B cell (primary cell): ENCODE measurements at regions not wholly inside any gene's neighbourhood (a gene's known extent, or its start where the extent isn't known, plus 50 kb on each side); places are given as distances from the start of the nearest gene placed in this dataset.

Experiments
- ATAC-seq: fragments of 200-7000 bp; cut with Tn5 transposase; one replicate; pipeline ENCODE4 v1.10.0; 2021; ENCODE audit warnings: low read depth, mild to moderate bottlenecking, moderate number of reproducible peaks, moderate library complexity
- CTCF ChIA-PET: fragments of 350-600 bp; sonication (Branson Sonifier 250); formaldehyde crosslinking; loops from one replicate; lab custom pipeline; 2021; ENCODE audit warnings: antibody characterized with exemption, inconsistent platforms; lab: Charles Lee
- POLR2A ChIA-PET: fragments of 350-600 bp; sonication (Branson Sonifier 250); formaldehyde crosslinking; loops from one replicate; lab custom pipeline; 2021; ENCODE audit warnings: antibody characterized with exemption; lab: Charles Lee
- DNase-seq: peaks from one replicate; pipeline ENCODE4 v3.0.0; 2013
- H2AFZ ChIP-seq: 2 replicates; pipeline ENCODE4 v1.6.1; 2012; ENCODE audit warnings: mild to moderate bottlenecking, low read depth, low read length; ENCODE audit not compliant: insufficient read depth, poor library complexity, severe bottlenecking
- H3K27ac ChIP-seq, 2 donors: 1 replicate in 1 of 2; 2 replicates in 1 of 2; pipeline ENCODE4 v1.5.1; 2012 to 2013; ENCODE audit warnings: low read length in 2 of 2, mild to moderate bottlenecking in 2 of 2, moderate library complexity in 1 of 2
- H3K27me3 ChIP-seq, 4 experiments: fragments of 200-600 bp in 1 of 4; sonication (generic) in 1 of 4; replicated peaks in 1 of 4; 1 replicate in 2 of 4; 2 replicates in 2 of 4; pipeline versions ENCODE4 v1.6.1 to v1.7.0; 2013 to 2016; ENCODE audit warnings: low read length in 3 of 4, mild to moderate bottlenecking in 2 of 4, mixed read lengths in 1 of 4, moderate library complexity in 1 of 4; ENCODE audit not compliant: insufficient read depth in 4 of 4, control insufficient read depth in 3 of 4; ENCODE audit errors: control extremely low read depth in 1 of 4
- H3K36me3 ChIP-seq, 2 experiments: replicated peaks in 1 of 2; 1 replicate in 1 of 2; 2 replicates in 1 of 2; pipeline versions ENCODE4 v1.6.1 to v1.7.1; 2013; ENCODE audit warnings: low read length in 1 of 2; ENCODE audit not compliant: insufficient read depth in 2 of 2, control insufficient read depth in 1 of 2; ENCODE audit errors: control extremely low read depth in 1 of 2, extremely low read depth in 1 of 2
- H3K4me1 ChIP-seq, 2 donors: fragments of 200-600 bp in 1 of 2; sonication (generic) in 1 of 2; 1 replicate in 1 of 2; 2 replicates in 1 of 2; pipeline versions ENCODE4 v1.5.1 to v1.6.1; 2013 to 2017; ENCODE audit warnings: low read length in 2 of 2; ENCODE audit not compliant: control insufficient read depth in 2 of 2, insufficient read depth in 2 of 2
- H3K4me2 ChIP-seq: replicated peaks from 2 replicates; pipeline ENCODE3; 2012; ENCODE audit warnings: mild to moderate bottlenecking, low read depth, low read length; ENCODE audit not compliant: poor library complexity, severe bottlenecking
- H3K4me3 ChIP-seq, 5 experiments: fragments of 200-600 bp in 1 of 5; sonication (generic) in 1 of 5; 1 replicate in 3 of 5; 2 replicates in 2 of 5; pipeline versions ENCODE4 v1.5.1 to v1.7.0; 2011 to 2016; ENCODE audit warnings: low read length in 4 of 5, mild to moderate bottlenecking in 4 of 5, low read depth in 2 of 5, control low read depth in 1 of 5, moderate library complexity in 1 of 5; ENCODE audit not compliant: insufficient read depth in 1 of 5; ENCODE audit errors: control extremely low read depth in 1 of 5, extremely low read depth in 1 of 5
- H3K79me2 ChIP-seq: fragments of 200-600 bp; sonication (generic); one replicate; pipeline ENCODE4 v1.6.0; 2016; ENCODE audit warnings: low read length; ENCODE audit not compliant: control insufficient read depth, insufficient read depth
- H3K9ac ChIP-seq: fragments of 200-600 bp; sonication (generic); 2 replicates; pipeline ENCODE4 v1.6.1; 2017; ENCODE audit warnings: mild to moderate bottlenecking, low read length, moderate library complexity
- H3K9me3 ChIP-seq, 3 donors: one replicate each; pipeline versions ENCODE4 v1.6.1 to v1.7.1; 2013; ENCODE audit warnings: low read length in 2 of 3; ENCODE audit not compliant: control insufficient read depth in 2 of 3, insufficient read depth in 1 of 3; ENCODE audit errors: control extremely low read depth in 1 of 3
- H4K20me1 ChIP-seq: 2 replicates; pipeline ENCODE4 v1.6.0; 2012; ENCODE audit warnings: mild to moderate bottlenecking, low read length; ENCODE audit not compliant: insufficient read depth, control insufficient read depth, poor library complexity, severe bottlenecking
- H3K27ac Mint-ChIP-seq: one replicate; pipeline ENCODE4 v1.8.0; 2021; ENCODE audit warnings: mixed read lengths
- H3K27me3 Mint-ChIP-seq: one replicate; pipeline ENCODE4 v1.8.0; 2021; ENCODE audit warnings: mixed read lengths
- H3K4me1 Mint-ChIP-seq: one replicate; pipeline ENCODE4 v1.8.0; 2021; ENCODE audit warnings: mixed read lengths
- H3K4me3 Mint-ChIP-seq: one replicate; pipeline ENCODE4 v1.8.0; 2021; ENCODE audit warnings: mixed read lengths
- H3K9me3 Mint-ChIP-seq: one replicate; pipeline ENCODE4 v1.8.0; 2022; ENCODE audit warnings: mixed read lengths; ENCODE audit not compliant: insufficient read depth
- CTCF ChIP-seq: fragments of 200-600 bp; IDR thresholded peaks from one replicate; pipeline ENCODE4 v1.8.0; 2022; ENCODE audit warnings: antibody characterized with exemption, mild to moderate bottlenecking
- EZH2 ChIP-seq: IDR thresholded peaks from 2 replicates; pipeline ENCODE4 v1.6.1; 2012; ENCODE audit warnings: borderline replicate concordance, low read depth, mild to moderate bottlenecking, moderate library complexity, low read length; ENCODE audit not compliant: insufficient read depth, poor library complexity, severe bottlenecking
- WGBS: methylation state at CpG from one replicate; pipeline ENCODE4 v1.1.5; 2013; ENCODE audit warnings: missing lambda C conversion rate; ENCODE audit not compliant: insufficient coverage; 5-methylcytosine and 5-hydroxymethylcytosine counted together
- intact Hi-C: fragments of 100-400 bp; cut with micrococcal nuclease; formaldehyde crosslinking; loops from one replicate; pipeline ENCODE4 v1.10.0; 2022

GRCh38 chr5:8229551-8229950, 360.6 kb downstream of the MTRR start:
- no peak for TF ChIP-seq EZH2
- no peak for TF ChIP-seq CTCF
- Mint-ChIP-seq H3K9me3 (peaks cover 2% of the 10 kb centered on the region), H3K4me1 (no peaks in the 10 kb centered on the region), H3K27ac (no peak overlapping the region), H3K4me3 (no peak overlapping the region), H3K27me3 (no peaks in the 10 kb centered on the region)
- Histone ChIP-seq H3K36me3 (no peaks in the 10 kb centered on the region), H3K4me3 (no peak overlapping the region), H3K79me2 (no peaks in the 10 kb centered on the region), H3K4me2 (no peak overlapping the region), H3K27ac (no peak overlapping the region), H4K20me1 (no peaks in the 10 kb centered on the region), H2AFZ (no peak overlapping the region), H3K9ac (no peak overlapping the region), H3K9me3 (no peaks in the 10 kb centered on the region), H3K4me1 (no peaks in the 10 kb centered on the region), H3K27me3 (no peaks in the 10 kb centered on the region)
- WGBS, result 89% methylated on average over 4 of the region's 4 CpGs
- ChIA-PET POLR2A (no interaction called here), CTCF (no interaction called here)
- intact Hi-C loops, result no loop called here
- ATAC-seq (no peak), DNase-seq (no peak)

- no peak for DNase-seq
- Histone ChIP-seq H3K4me2 (no peak overlapping the region), H3K9ac (no peak overlapping the region), H3K4me3 (no peak overlapping the region), H3K27ac (no peak overlapping the region), H3K36me3 (no peaks in the 10 kb centered on the region), H3K4me1 (no peaks in the 10 kb centered on the region), H4K20me1 (no peaks in the 10 kb centered on the region), H2AFZ (no peak overlapping the region), H3K27me3 (no peaks in the 10 kb centered on the region), H3K79me2 (no peaks in the 10 kb centered on the region), H3K9me3 (no peaks in the 10 kb centered on the region)
- Mint-ChIP-seq H3K4me1 (no peaks in the 10 kb centered on the region), H3K4me3 (no peak overlapping the region), H3K27me3 (no peaks in the 10 kb centered on the region), H3K9me3 (no peaks in the 10 kb centered on the region), H3K27ac (no peak overlapping the region)
- no peak for ATAC-seq
- POLR2A ChIA-PET, result no interaction called here
- TF ChIP-seq CTCF (no peak), EZH2 (no peak)
- CTCF ChIA-PET, result no interaction called here
- intact Hi-C loops, result no loop called here
- no CpG with 5 or more reads among the region's 2 CpGs for WGBS
Observed at GRCh38 chr5:8230868-8231267, 361.9 kb downstream of the MTRR start.
